ENCODE measurements at regions not wholly inside any gene's neighbourhood (a gene's known extent, or its start where the extent isn't known, plus 50 kb on each side); places are given as distances from the start of the nearest gene placed in this dataset.
"Not testable (repeated sequence)": the region's sequence is repeated elsewhere in the genome, so short reads cannot be mapped to it uniquely, and the experiment has no call there.

DNA sequence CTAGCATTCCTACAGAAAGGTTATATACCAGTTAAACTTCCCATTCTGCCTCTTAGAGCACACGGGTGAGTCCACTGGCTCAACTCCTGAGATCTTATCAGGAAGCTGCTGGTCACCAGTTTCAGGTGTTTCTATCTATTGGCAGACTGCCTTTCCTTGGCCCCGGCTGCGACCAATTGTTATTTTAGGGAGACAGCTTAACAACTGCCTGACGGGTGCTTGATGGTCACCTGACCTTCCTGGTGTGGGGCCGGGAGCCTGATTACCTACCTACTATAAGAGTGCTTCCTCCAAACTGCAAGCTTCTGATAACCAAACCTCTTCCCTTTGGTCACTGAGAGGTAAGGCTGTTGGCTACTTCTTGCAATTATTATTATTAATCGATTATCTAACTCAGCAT, 122.1 kb upstream of the XIRP2 start:
- H3K27ac ChIP-seq: no peak overlapping the region
- TF ChIP-seq, protein P1, sequence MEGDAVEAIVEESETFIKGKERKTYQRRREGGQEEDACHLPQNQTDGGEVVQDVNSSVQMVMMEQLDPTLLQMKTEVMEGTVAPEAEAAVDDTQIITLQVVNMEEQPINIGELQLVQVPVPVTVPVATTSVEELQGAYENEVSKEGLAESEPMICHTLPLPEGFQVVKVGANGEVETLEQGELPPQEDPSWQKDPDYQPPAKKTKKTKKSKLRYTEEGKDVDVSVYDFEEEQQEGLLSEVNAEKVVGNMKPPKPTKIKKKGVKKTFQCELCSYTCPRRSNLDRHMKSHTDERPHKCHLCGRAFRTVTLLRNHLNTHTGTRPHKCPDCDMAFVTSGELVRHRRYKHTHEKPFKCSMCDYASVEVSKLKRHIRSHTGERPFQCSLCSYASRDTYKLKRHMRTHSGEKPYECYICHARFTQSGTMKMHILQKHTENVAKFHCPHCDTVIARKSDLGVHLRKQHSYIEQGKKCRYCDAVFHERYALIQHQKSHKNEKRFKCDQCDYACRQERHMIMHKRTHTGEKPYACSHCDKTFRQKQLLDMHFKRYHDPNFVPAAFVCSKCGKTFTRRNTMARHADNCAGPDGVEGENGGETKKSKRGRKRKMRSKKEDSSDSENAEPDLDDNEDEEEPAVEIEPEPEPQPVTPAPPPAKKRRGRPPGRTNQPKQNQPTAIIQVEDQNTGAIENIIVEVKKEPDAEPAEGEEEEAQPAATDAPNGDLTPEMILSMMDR (conservative IDR thresholded peaks at IDR 0.05): no peak

DNA sequence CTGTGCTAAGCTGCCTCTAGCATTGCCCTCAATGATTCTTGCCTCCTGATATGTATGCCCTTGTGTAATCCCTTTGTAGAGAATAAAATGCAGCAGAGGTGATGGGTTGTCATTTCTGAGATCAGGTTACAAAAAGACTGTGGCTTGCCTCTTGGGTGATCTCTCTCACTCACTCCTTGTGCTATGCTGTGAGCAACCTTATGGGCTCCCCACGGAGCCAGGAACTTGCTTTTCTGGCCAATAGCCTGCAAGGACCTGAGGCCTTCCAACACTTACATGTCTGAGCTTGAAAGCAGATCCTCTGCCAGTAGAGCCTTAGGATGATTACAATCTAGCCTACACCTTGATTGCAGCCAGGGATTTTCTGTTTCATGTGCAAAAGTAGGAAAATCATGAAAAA, 123.1 kb upstream of the XIRP2 start:
- no peak overlapping the region for H3K27ac ChIP-seq
- TF ChIP-seq, protein P1 (conservative IDR thresholded peaks at IDR 0.05): no peak

DNA sequence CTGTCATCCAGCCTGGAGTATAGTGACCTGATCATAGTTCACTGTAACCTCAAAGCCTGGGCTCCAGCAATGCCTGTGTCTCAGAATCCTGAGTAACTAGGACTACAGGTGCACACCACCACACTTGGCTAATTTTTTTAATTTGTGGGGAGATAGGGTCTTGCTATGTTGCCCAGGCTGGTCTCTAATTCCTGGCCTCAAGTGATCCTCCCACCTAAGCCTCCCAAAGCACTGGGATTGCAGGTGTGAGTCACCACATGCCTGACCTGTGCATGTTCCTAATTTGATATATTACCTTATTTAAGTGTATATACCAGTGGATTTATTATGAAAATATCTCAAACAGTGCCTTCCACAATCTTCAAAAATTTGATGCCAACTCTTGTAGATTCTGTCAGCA, 123.6 kb upstream of the XIRP2 start:
- H3K27ac ChIP-seq: no peak overlapping the region
- TF ChIP-seq, protein P1 (conservative IDR thresholded peaks at IDR 0.05): no peak

DNA sequence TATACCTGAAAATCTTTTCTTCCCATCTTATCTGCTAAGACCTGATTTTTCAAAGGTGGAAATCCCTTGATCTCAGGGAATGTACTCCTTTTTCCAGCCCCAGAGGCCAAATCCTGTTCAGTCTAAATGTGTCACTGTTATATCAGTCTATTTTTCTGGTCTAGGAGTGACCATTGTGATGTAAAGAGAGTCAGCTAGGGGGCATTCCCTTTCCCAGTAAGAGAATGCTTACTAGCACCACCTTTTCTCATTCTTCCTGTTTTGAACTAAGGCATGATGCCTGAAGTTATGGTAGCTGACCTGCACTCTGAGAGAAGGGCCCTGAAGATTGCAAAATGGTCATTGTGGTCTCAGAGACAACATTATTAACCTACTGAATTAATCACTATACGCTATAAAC, 124.1 kb upstream of the XIRP2 start:
- H3K27ac ChIP-seq: no peak overlapping the region
- TF ChIP-seq, protein P1 (conservative IDR thresholded peaks at IDR 0.05): no peak

DNA sequence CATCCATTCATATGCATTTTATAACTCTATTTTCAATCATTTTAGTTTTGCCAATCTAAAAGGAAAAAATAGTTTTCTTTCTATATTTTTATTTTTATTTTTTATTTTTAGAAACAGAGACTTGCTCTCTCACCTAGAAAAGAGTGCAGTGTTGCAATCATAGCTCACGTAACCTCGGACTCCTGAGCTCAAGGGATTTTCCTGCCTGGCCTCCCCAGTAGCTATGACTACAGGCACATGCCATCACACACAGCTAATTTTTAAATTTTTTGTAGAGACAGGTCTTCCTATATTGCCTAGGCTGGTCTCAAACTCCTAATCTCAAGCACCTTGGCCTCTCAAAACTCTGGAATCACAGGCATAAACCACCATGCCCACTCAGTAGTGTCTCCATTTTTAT, 125.5 kb upstream of the XIRP2 start:
- H3K27ac ChIP-seq: no peak overlapping the region
- TF ChIP-seq, protein P1 (conservative IDR thresholded peaks at IDR 0.05): no peak

DNA sequence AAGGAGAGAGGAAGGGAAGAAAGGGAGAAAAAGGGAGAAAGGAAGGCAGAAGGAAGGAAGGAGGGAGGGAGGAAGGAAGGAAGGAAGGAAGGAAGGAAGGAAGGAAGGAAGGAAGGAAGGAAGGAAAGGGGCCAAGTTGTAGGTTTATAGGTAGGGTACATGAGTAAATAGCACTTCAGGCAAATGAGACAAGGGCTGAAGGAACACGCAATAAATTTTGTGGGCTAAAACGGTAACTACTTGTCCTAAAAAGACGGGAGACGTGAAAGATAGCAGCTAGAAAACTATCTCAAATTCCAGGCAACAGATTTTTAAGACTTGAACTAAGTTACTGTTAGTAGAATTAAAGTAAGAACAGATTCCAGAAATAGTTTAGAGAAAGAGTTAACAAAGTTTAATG, 129.3 kb upstream of the XIRP2 start:
- no peak overlapping the region for H3K27ac ChIP-seq
- TF ChIP-seq, protein P1 (conservative IDR thresholded peaks at IDR 0.05): no peak

DNA sequence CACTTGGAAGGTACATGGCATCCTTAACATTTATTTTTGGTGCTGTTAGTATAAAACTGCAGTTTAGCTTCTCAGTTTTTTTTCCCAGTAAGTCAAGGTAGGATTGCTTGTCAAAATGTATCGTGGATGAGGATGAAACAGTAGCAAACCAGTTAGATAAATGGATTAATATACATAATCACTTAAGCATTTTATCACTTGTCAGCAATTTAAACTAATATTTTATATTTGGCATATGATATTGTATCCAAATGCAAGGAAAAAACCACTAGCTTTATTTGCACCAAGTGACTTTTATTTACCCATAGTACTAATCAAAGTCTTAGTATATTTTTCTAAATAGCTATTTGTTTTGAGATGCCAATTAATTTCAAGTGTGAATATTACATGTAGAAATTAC, 137.7 kb upstream of the XIRP2 start:
- TF ChIP-seq, protein P1 (conservative IDR thresholded peaks at IDR 0.05): no peak
- H3K27ac ChIP-seq: no peak overlapping the region

DNA sequence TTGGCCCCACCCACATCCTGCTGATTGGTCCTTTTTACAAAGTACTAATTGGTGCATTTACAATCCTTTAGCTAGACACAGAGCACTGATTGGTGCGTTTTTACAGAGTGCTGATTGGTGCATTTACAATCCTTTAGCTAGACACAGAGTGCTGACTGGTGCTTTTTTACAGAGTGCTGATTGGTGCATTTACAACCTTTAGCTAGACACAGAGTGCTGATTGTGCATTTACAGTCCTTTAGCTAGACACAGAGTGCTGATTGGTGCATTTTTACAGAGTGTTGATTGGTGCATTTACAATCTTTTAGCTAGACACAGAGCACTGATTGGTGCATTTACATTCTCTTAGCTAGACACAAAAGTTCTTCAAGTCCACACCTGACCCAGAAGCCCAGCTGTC, 144.2 kb upstream of the XIRP2 start:
- H3K27ac ChIP-seq: not testable (repeated sequence)

DNA sequence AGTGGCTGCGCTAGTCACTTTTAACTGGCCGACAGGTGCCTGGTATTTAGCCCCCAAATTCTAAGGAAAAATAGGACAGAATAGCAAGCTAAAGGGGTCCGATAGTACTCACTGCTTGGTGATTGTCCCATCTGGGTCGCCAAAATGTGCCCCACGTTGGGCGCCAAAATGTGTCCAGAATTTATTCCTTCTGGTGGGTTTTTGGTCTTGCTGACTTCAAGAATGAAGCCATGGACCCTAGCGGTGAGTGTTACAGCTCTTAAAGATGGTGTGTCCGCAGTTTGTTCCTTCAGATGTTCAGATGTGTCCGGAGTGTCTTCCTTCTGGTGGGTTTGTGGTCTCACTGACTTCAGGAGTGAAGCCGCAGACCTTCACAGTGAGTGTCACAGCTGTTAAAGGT, 144.8 kb upstream of the XIRP2 start:
- H3K27ac ChIP-seq: not testable (repeated sequence)
